ENCODE measurements at regions not wholly inside any gene's neighbourhood (a gene's known extent, or its start where the extent isn't known, plus 50 kb on each side); places are given as distances from the start of the nearest gene placed in this dataset.

GRCh38 chr7:131242123-131242650, 85.5 kb upstream of the MKLN1 start:
- no peak for TF ChIP-seq CTCF (IDR thresholded peaks at IDR 0.05)
- no peak for DNase-seq (ENCODE audit: low spot score)
- no peak for ATAC-seq (ENCODE audit: low FRiP score)

- ATAC-seq (ENCODE audit: low FRiP score), result no peak
- TF ChIP-seq CTCF (IDR thresholded peaks at IDR 0.05), result no peak
Measured at GRCh38 chr7:131244259-131244852, 83.3 kb upstream of the MKLN1 start.

GRCh38 chr7:131249003-131249402, 78.7 kb upstream of the MKLN1 start:
- DNase-seq (ENCODE audit: low spot score) (no peak), ATAC-seq (ENCODE audit: low FRiP score) (peak; percentile 82)
- TF ChIP-seq CTCF (IDR thresholded peaks at IDR 0.05), result no peak

More at GRCh38 chr7:131244259-131244852, 83.3 kb upstream of the MKLN1 start:
- DNase-seq (ENCODE audit: low spot score), result no peak

- DNase-seq (ENCODE audit: low spot score), result no peak
- no peak for ATAC-seq (ENCODE audit: low FRiP score)
- no peak for TF ChIP-seq CTCF (IDR thresholded peaks at IDR 0.05)
Measured at GRCh38 chr7:131249483-131249882, 78.2 kb upstream of the MKLN1 start.

- TF ChIP-seq CTCF (IDR thresholded peaks at IDR 0.05), result no peak
- DNase-seq (ENCODE audit: low spot score) (no peak), ATAC-seq (ENCODE audit: low FRiP score) (no peak)
Measured at GRCh38 chr7:131250331-131250730, 77.3 kb upstream of the MKLN1 start.

GRCh38 chr7:131251371-131251770, 76.3 kb upstream of the MKLN1 start:
- ATAC-seq (ENCODE audit: low FRiP score) (no peak), DNase-seq (ENCODE audit: low spot score) (no peak)
- no peak for TF ChIP-seq CTCF (IDR thresholded peaks at IDR 0.05)

- ATAC-seq (ENCODE audit: low FRiP score) (no peak), DNase-seq (ENCODE audit: low spot score) (no peak)
- TF ChIP-seq CTCF (IDR thresholded peaks at IDR 0.05), result no peak
Measured at GRCh38 chr7:131252976-131253375, 74.7 kb upstream of the MKLN1 start.

Data from omental fat pad (tissue), 3 donors.